DOHH2 (cell line): ENCODE measurements at regions not wholly inside any gene's neighbourhood (a gene's known extent, or its start where the extent isn't known, plus 50 kb on each side); places are given as distances from the start of the nearest gene placed in this dataset.
A peak's percentile ranks its signal among the peaks of the same experiment; 100 is the strongest.

Source experiments
- H3F3A ChIP-seq: fragments of 200-600 bp; sonication (generic), shearing (Covaris generic); 2 replicates; pipeline ENCODE4 v1.6.0; 2016; ENCODE audit warnings: antibody characterized with exemption, mild to moderate bottlenecking; ENCODE audit not compliant: control insufficient read depth, insufficient read depth
- H3K27ac ChIP-seq: fragments of 200-600 bp; sonication (generic); 2 replicates; pipeline ENCODE4 v1.5.1; 2014; ENCODE audit warnings: low read depth, mild to moderate bottlenecking, low read length, moderate library complexity
- H3K27me3 ChIP-seq: fragments of 200-600 bp; sonication (generic); 2 replicates; pipeline ENCODE4 v1.6.1; 2014; ENCODE audit warnings: mild to moderate bottlenecking, low read length, mixed read lengths; ENCODE audit not compliant: control insufficient read depth
- H3K36me3 ChIP-seq: fragments of 200-600 bp; sonication (generic); 2 replicates; pipeline ENCODE4 v1.6.1; 2014; ENCODE audit warnings: mild to moderate bottlenecking, low read length, moderate library complexity, mixed read lengths; ENCODE audit not compliant: control insufficient read depth
- H3K4me1 ChIP-seq: fragments of 200-600 bp; sonication (generic); 2 replicates; pipeline ENCODE4 v1.6.1; 2014; ENCODE audit warnings: mild to moderate bottlenecking, low read length, mixed read lengths; ENCODE audit not compliant: control insufficient read depth
- H3K4me2 ChIP-seq: fragments of 200-600 bp; sonication (generic); 2 replicates; pipeline ENCODE4 v1.6.0; 2014; ENCODE audit warnings: mild to moderate bottlenecking, low read length, moderate library complexity
- H3K4me3 ChIP-seq: fragments of 200-600 bp; sonication (generic); 2 replicates; pipeline ENCODE4 v1.5.1; 2014; ENCODE audit warnings: mild to moderate bottlenecking, low read length, mixed read lengths
- H3K79me2 ChIP-seq: fragments of 200-600 bp; sonication (generic); 2 replicates; pipeline ENCODE4 v1.6.1; 2014; ENCODE audit warnings: mild to moderate bottlenecking, low read length, mixed read lengths; ENCODE audit not compliant: control insufficient read depth
- H3K9me2 ChIP-seq: fragments of 200-600 bp; sonication (generic); replicated peaks from 2 replicates; pipeline ENCODE4 v1.6.1; 2014; ENCODE audit warnings: mild to moderate bottlenecking, low read length, mixed read lengths; ENCODE audit not compliant: control insufficient read depth
- H3K9me3 ChIP-seq: fragments of 200-600 bp; sonication (generic); 2 replicates; pipeline ENCODE4 v1.6.1; 2014; ENCODE audit warnings: antibody characterized with exemption, low read length, mixed read lengths; ENCODE audit not compliant: control insufficient read depth, insufficient read depth
- H4K20me1 ChIP-seq: fragments of 200-600 bp; sonication (generic); 2 replicates; pipeline ENCODE4 v1.6.0; 2014; ENCODE audit warnings: low read depth, mild to moderate bottlenecking, antibody characterized with exemption, low read length, moderate library complexity; ENCODE audit not compliant: control insufficient read depth, insufficient read depth
- EZH2phosphoT487 ChIP-seq: fragments of 200-600 bp; sonication (generic); IDR thresholded peaks from 2 replicates; pipeline ENCODE4 v1.6.1; 2017; ENCODE audit warnings: borderline replicate concordance, mild to moderate bottlenecking, antibody characterized with exemption, low read length, moderate library complexity, mixed read lengths
- TF ChIP-seq, protein P1 (sequence below): fragments of 200-600 bp; sonication (generic); IDR thresholded peaks from one replicate; pipeline ENCODE4 v1.5.1; 2014; ENCODE audit warnings: antibody characterized with exemption, mild to moderate bottlenecking, low read depth, low read length; ENCODE audit not compliant: poor library complexity, severe bottlenecking

DNA sequence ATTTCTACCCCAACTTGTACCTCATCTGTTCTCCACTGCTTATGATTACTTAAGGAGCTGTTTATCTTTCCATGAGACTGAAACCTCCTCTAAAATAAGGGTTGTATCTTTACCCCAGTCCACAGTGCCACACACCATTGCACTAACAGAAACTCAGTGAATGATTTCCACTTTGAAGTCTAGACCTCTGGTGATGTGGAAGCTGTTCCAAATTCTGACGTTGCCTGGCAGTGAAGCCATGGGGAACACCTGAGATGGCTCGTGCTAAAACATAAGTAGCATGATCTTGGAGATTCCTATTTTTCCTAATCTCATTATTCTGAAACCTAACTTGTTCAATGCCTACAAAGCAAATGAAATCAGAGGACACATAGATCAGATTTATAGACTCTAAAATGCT is 583.2 kb downstream of the EBF1 start:
- Histone ChIP-seq H3K9me3 (no peaks in the 10 kb centered on the region), H3K79me2 (no peaks in the 10 kb centered on the region), H4K20me1 (no peaks in the 10 kb centered on the region), H3K36me3 (no peaks in the 10 kb centered on the region), H3K4me1 (peaks cover 43% of the 10 kb centered on the region), H3K4me3 (no peak overlapping the region), H3F3A (peaks cover 20% of the 10 kb centered on the region), H3K4me2 (no peak overlapping the region), H3K27ac (no peak overlapping the region), H3K27me3 (no peaks in the 10 kb centered on the region), H3K9me2 (no peaks in the 10 kb centered on the region)
- TF ChIP-seq, protein P1, sequence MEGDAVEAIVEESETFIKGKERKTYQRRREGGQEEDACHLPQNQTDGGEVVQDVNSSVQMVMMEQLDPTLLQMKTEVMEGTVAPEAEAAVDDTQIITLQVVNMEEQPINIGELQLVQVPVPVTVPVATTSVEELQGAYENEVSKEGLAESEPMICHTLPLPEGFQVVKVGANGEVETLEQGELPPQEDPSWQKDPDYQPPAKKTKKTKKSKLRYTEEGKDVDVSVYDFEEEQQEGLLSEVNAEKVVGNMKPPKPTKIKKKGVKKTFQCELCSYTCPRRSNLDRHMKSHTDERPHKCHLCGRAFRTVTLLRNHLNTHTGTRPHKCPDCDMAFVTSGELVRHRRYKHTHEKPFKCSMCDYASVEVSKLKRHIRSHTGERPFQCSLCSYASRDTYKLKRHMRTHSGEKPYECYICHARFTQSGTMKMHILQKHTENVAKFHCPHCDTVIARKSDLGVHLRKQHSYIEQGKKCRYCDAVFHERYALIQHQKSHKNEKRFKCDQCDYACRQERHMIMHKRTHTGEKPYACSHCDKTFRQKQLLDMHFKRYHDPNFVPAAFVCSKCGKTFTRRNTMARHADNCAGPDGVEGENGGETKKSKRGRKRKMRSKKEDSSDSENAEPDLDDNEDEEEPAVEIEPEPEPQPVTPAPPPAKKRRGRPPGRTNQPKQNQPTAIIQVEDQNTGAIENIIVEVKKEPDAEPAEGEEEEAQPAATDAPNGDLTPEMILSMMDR = no peak
- TF ChIP-seq EZH2phosphoT487 = no peak

DNA sequence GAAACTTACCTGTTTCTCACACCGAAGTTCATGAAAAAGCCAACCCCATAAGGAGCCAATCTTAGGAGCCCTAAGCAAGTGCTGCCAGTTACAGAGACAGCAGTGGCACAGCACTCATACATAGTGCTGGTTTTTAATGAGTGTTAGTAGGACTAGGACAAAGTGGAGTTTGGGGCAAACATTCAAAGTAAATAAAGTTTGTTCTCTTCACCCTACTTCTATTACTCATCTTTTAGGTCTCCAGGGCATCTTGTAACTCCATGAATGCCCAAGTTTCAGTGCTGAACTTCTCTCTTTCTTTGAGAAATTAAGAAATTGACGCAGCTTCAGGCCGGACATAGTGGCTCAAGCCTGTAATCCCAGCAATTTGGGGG is 584.7 kb downstream of the EBF1 start:
- TF ChIP-seq, protein P1 = no peak
- TF ChIP-seq EZH2phosphoT487 = no peak
- Histone ChIP-seq H3K27ac (0 out of 2 replicates have a peak overlapping the region, but pooled peaks have one; percentile 8), H4K20me1 (no peaks in the 10 kb centered on the region), H3K27me3 (no peaks in the 10 kb centered on the region), H3K9me3 (no peaks in the 10 kb centered on the region; the same call in 1 of the 2 replicates), H3K4me2 (no peak overlapping the region), H3K4me1 (peaks cover 58% of the 10 kb centered on the region), H3F3A (peaks cover 24% of the 10 kb centered on the region), H3K4me3 (no peak overlapping the region), H3K36me3 (no peaks in the 10 kb centered on the region), H3K9me2 (no peaks in the 10 kb centered on the region), H3K79me2 (no peaks in the 10 kb centered on the region)

DNA sequence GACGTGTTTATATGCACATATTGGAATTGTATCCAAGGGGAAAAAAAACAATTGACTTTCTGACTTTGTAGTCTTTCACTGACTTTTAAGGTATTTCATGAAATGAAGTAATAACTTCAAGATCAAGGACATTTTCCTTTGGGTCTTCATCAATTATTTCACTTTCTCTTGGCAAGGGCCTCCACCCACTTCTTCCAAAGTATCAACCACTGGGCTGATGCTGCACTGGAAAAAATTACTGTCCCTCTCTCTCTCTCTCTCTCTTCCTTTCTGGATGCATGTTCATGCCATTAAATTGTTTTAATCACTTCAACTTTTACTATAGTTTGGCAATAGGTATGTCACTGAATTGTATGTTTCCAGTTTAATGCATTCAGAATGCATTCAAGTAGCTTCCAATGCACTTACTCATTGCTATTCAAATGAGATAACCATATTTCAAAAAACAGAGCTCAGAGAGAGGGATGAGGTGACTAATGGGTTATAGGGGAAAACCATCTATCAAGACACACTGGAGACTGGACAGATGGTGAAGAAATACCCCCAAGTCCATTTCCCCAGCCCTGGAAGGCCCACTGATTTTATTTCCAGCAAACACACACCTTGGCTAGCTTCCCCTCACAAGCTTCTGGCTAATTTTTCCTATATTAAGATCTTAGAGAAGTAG is 585.3 kb downstream of the EBF1 start:
- Histone ChIP-seq H3K27ac (peak overlapping the region; percentile 92), H3K9me3 (no peaks in the 10 kb centered on the region; the same call in 1 of the 2 replicates), H3K79me2 (no peaks in the 10 kb centered on the region), H3K9me2 (no peaks in the 10 kb centered on the region), H3K36me3 (no peaks in the 10 kb centered on the region), H4K20me1 (no peaks in the 10 kb centered on the region), H3K4me3 (peak overlapping the region; percentile 65), H3K4me2 (peak overlapping the region; percentile 79), H3F3A (peaks cover 24% of the 10 kb centered on the region), H3K4me1 (peaks cover 59% of the 10 kb centered on the region), H3K27me3 (no peaks in the 10 kb centered on the region)
- TF ChIP-seq, protein P1 = no peak
- no peak for TF ChIP-seq EZH2phosphoT487
